HCT116 (cell line): ENCODE measurements at regions not wholly inside any gene's neighbourhood (a gene's known extent, or its start where the extent isn't known, plus 50 kb on each side); places are given as distances from the start of the nearest gene placed in this dataset.

Experiments
- ATAC-seq: fragments of 200-7000 bp; cut with Tn5 transposase; 2 replicates; pipeline ENCODE4 v1.9.1; 2020; ENCODE audit warnings: mild to moderate bottlenecking, moderate library complexity
- BruUV-seq: library from RNA; stranded (reverse); fragments of 400-500 nt; replicated peaks from 2 replicates; lab custom pipeline; 2021; lab: Mats Ljungman, UMichigan
- CTCF ChIA-PET: fragments of 300-600 bp; sonication (Branson Sonifier 250); formaldehyde crosslinking; loops from one replicate; lab custom pipeline; 2021; ENCODE audit warnings: antibody characterized with exemption; lab: Charles Lee
- POLR2A ChIA-PET: fragments of 300-600, 350-600 bp; sonication (Branson Sonifier 250); formaldehyde crosslinking; loops from one replicate; lab custom pipeline; 2021; ENCODE audit warnings: antibody characterized with exemption; lab: Charles Lee
- RAD21 ChIA-PET, 2 experiments: fragments of 300-600 bp; sonication (Branson Sonifier 250); formaldehyde crosslinking; loops; one replicate each; lab custom pipeline; 2023; ENCODE audit warnings: low total read pairs in 2 of 2; ENCODE audit not compliant: uncharacterized antibody in 2 of 2, unreplicated experiment in 2 of 2, low non-redundant PET in 1 of 2; lab: Charles Lee
- DNase-seq: peaks from one replicate; pipeline ENCODE4 v3.0.0-alpha.2; 2010; ENCODE audit warnings: low read depth, low spot score
- H2AFZ ChIP-seq: fragments of 200-600 bp; shearing (Covaris generic), sonication (generic); 2 replicates; pipeline ENCODE4 v1.6.1; 2017; ENCODE audit warnings: low read depth, mixed run types, mixed read lengths, antibody characterized with exemption, low read length; ENCODE audit not compliant: poor library complexity, severe bottlenecking
- H3K27ac ChIP-seq: 2 replicates; pipeline ENCODE4 v1.5.1; 2012; ENCODE audit warnings: low read depth, low read length
- H3K27me3 ChIP-seq: fragments of 200-600 bp; sonication (generic); 2 replicates; pipeline ENCODE4 v1.6.1; 2016; ENCODE audit warnings: mixed run types, low read length, mixed read lengths; ENCODE audit not compliant: insufficient read depth
- H3K36me3 ChIP-seq, 2 experiments: fragments of 200-500 bp in 1 of 2; fragments of 200-600 bp in 1 of 2; sonication (Bioruptor generic) in 1 of 2; sonication (generic) in 1 of 2; 2 replicates each; pipeline versions ENCODE4 v1.5.1 to v1.6.1; 2014 to 2016; ENCODE audit warnings: low read length in 2 of 2, inconsistent platforms in 1 of 2, mixed read lengths in 1 of 2, mixed run types in 1 of 2; ENCODE audit not compliant: insufficient read depth in 2 of 2, control insufficient read depth in 1 of 2
- H3K4me1 ChIP-seq, 2 experiments: fragments of 200-600 bp in 1 of 2; sonication (generic) in 1 of 2; 2 replicates each; pipeline versions ENCODE4 v1.5.1 to v1.6.1; 2012 to 2017; ENCODE audit warnings: low read length in 2 of 2, inconsistent platforms in 1 of 2, mild to moderate bottlenecking in 1 of 2, mixed read lengths in 1 of 2, mixed run types in 1 of 2, moderate library complexity in 1 of 2; ENCODE audit not compliant: insufficient read depth in 2 of 2, control insufficient read depth in 1 of 2
- H3K4me2 ChIP-seq: fragments of 200-600 bp; sonication (generic); 2 replicates; pipeline ENCODE4 v1.6.1; 2017; ENCODE audit warnings: mixed run types, low read length, mixed read lengths
- H3K4me3 ChIP-seq, 2 experiments: fragments of 200-600 bp in 1 of 2; sonication (generic) in 1 of 2; replicated peaks in 1 of 2; 2 replicates each; pipeline ENCODE4 v1.5.1; 2011 to 2016; ENCODE audit warnings: low read length in 2 of 2, control low read depth in 1 of 2, low read depth in 1 of 2, mild to moderate bottlenecking in 1 of 2, mixed read lengths in 1 of 2, mixed run types in 1 of 2
- H3K79me2 ChIP-seq: fragments of 200-600 bp; sonication (generic); 2 replicates; pipeline ENCODE4 v1.6.1; 2017; ENCODE audit warnings: mild to moderate bottlenecking, mixed run types, low read length, moderate library complexity, mixed read lengths; ENCODE audit not compliant: insufficient read depth
- H3K9ac ChIP-seq: fragments of 200-600 bp; sonication (generic); 2 replicates; pipeline ENCODE4 v1.6.1; 2016; ENCODE audit warnings: low read length, mixed read lengths
- H3K9me2 ChIP-seq: fragments of 200-600 bp; sonication (generic), shearing (Covaris generic); 2 replicates; pipeline ENCODE4 v1.6.1; 2017; ENCODE audit warnings: mixed run types, mild to moderate bottlenecking, moderate library complexity; ENCODE audit not compliant: insufficient read depth
- H3K9me3 ChIP-seq, 2 experiments: fragments of 200-500 bp in 1 of 2; fragments of 200-600 bp in 1 of 2; sonication (Bioruptor generic) in 1 of 2; sonication (generic) in 1 of 2; 2 replicates each; pipeline ENCODE4 v1.6.1; 2014 to 2017; ENCODE audit warnings: low read length in 2 of 2, mixed read lengths in 2 of 2, inconsistent platforms in 1 of 2, low read depth in 1 of 2, mild to moderate bottlenecking in 1 of 2, mixed run types in 1 of 2, moderate library complexity in 1 of 2; ENCODE audit not compliant: control insufficient read depth in 1 of 2, insufficient read depth in 1 of 2
- H4K20me1 ChIP-seq: fragments of 200-600 bp; sonication (generic), shearing (Covaris generic); 2 replicates; pipeline ENCODE4 v1.6.1; 2017; ENCODE audit warnings: mixed run types, mild to moderate bottlenecking, moderate library complexity; ENCODE audit not compliant: insufficient read depth
- CBX3 ChIP-seq: IDR thresholded peaks from 2 replicates; pipeline ENCODE4 v1.6.1; 2012; ENCODE audit warnings: low read depth
- EZH2 ChIP-seq: fragments of 200-600 bp; sonication (generic); IDR thresholded peaks from 2 replicates; pipeline ENCODE4 v1.6.1; 2017; ENCODE audit warnings: antibody characterized with exemption, mixed run types
- FOSL1 ChIP-seq: IDR thresholded peaks from 2 replicates; pipeline ENCODE4 v1.6.1; 2012; ENCODE audit warnings: low read depth
- POLR2A ChIP-seq: IDR thresholded peaks from 2 replicates; pipeline ENCODE4 v1.7.0; 2011; ENCODE audit warnings: borderline replicate concordance; ENCODE audit not compliant: insufficient read depth, insufficient read length; ENCODE audit errors: extremely low read depth
- SP1 ChIP-seq: IDR thresholded peaks from 2 replicates; pipeline ENCODE4 v1.6.1; 2012; ENCODE audit warnings: low read depth
- YY1 ChIP-seq: IDR thresholded peaks from 2 replicates; pipeline ENCODE4 v1.6.1; 2011; ENCODE audit warnings: low read length, low read depth, moderate library complexity, mild to moderate bottlenecking; ENCODE audit not compliant: insufficient replicate concordance; ENCODE audit errors: extremely low read depth
- ZFX ChIP-seq: fragments of 450-650 bp; IDR thresholded peaks from 2 replicates; pipeline ENCODE4 v1.6.1; 2017
- ZNF274 ChIP-seq: fragments of 200-500 bp; sonication (Bioruptor generic); IDR thresholded peaks from 2 replicates; pipeline ENCODE4 v1.6.1; 2014; ENCODE audit warnings: mild to moderate bottlenecking, low read depth, low read length, inconsistent platforms
- intact Hi-C: fragments of 100-400 bp; cut with micrococcal nuclease; formaldehyde crosslinking; loops from 2 replicates; pipeline ENCODE4 v1.10.0; 2022
- TF ChIP-seq, protein P1 (sequence below): IDR thresholded peaks from 2 replicates; pipeline ENCODE4 v1.6.1; 2012
- TF ChIP-seq, protein P2 (sequence below), 3 experiments: fragments of 200-600 bp in 1 of 3; sonication (generic) in 1 of 3; IDR thresholded peaks in 2 of 3; conservative IDR thresholded peaks in 1 of 3; 2 replicates each; pipeline ENCODE4 v1.5.1; 2012 to 2017; ENCODE audit warnings: low read depth in 2 of 3, low read length in 2 of 3, antibody characterized with exemption in 1 of 3, borderline replicate concordance in 1 of 3, control low read depth in 1 of 3, mild to moderate bottlenecking in 1 of 3, mixed read lengths in 1 of 3, mixed run types in 1 of 3, moderate library complexity in 1 of 3; ENCODE audit not compliant: insufficient read depth in 1 of 3

DNA sequence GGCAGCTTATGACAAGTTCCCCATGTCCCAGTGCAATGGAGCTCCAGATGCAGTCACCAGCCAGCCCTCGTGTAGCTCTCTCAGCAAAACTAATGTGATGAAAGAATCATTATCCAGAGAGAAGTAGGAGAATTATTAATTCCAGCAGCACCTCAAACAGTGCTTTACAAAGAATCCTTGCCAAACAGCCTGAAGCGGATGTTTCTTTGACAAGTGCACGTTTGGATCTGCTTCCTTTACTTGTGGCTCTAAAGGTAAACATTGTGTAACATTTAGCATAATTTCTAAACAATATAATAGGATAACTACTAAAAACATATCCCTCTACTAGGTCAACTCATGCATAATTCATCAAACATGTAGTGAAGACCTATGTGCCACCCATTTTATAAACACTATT lies 197.0 kb downstream of the FAM181B start:
- no TSS peak for BruUV-seq
- intact Hi-C loops, result no loop called here
- ChIA-PET POLR2A (no interaction called here), RAD21 (no interaction called here), CTCF (no interaction called here)
- ATAC-seq (no peak), DNase-seq (no peak)
- no peak overlapping the region for H3K4me3 ChIP-seq
- H4K20me1 ChIP-seq, result no peaks in the 10 kb centered on the region
- no peaks in the 10 kb centered on the region for H3K4me1 ChIP-seq
- no peak overlapping the region for H3K27ac ChIP-seq
- no peaks in the 10 kb centered on the region for H3K9me3 ChIP-seq
- no peaks in the 10 kb centered on the region for H3K27me3 ChIP-seq
- TF ChIP-seq FOSL1, result no peak
- no peak for TF ChIP-seq ZNF274
- TF ChIP-seq, protein P1, sequence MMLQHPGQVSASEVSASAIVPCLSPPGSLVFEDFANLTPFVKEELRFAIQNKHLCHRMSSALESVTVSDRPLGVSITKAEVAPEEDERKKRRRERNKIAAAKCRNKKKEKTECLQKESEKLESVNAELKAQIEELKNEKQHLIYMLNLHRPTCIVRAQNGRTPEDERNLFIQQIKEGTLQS, result no peak
- no peak overlapping the region for H3K9ac ChIP-seq
- no peaks in the 10 kb centered on the region for H3K79me2 ChIP-seq
- H2AFZ ChIP-seq, result no peak overlapping the region
- H3K9me2 ChIP-seq, result no peaks in the 10 kb centered on the region
- H3K36me3 ChIP-seq, result no peaks in the 10 kb centered on the region
- no peak overlapping the region for H3K4me2 ChIP-seq

DNA sequence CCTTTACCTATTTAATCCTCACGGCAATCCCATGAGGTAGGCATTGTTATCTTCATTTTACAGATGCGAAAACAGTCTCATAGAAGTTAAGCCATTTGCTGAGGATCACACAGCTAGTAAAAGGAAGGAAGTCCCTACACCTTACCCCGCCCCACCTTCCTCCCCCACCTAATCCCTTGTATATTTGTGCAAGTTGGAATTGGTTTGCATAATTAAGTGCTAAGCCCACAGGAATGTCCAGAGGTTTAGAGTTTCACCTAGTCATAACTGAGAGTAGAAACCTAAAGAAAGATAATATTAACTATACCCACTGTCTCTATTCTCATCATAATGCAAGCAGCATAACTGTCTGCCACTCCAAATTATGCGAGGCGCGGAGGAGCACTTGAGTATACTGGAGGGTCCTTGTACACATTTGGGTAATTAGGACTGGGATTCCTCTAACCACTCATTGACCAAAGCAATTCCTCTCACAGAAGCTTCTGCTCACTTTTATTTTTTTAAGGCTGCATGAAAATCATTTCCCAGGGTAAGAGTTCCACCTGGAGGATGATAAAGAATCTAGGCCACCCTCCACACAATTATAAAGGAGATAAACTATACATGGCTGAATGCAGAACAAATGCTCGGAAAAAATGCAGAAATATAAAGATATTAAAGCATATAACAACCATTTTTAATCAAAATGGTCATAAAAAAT lies 199.9 kb downstream of the FAM181B start:
- Histone ChIP-seq H4K20me1 (no peaks in the 10 kb centered on the region), H3K79me2 (no peaks in the 10 kb centered on the region), H3K4me2 (no peak overlapping the region), H2AFZ (no peak overlapping the region), H3K9ac (no peak overlapping the region), H3K4me1 (no peaks in the 10 kb centered on the region), H3K9me2 (no peaks in the 10 kb centered on the region), H3K4me3 (no peak overlapping the region), H3K36me3 (no peaks in the 10 kb centered on the region), H3K9me3 (no peaks in the 10 kb centered on the region), H3K27me3 (no peaks in the 10 kb centered on the region), H3K27ac (no peak overlapping the region)
- ChIA-PET CTCF (interaction anchor here (1.6 kb wide), 1 partner anchor 162 kb away, joined by 3 read pairs; no protein-coding TSS in a partner anchor), RAD21 (no interaction called here), POLR2A (no interaction called here)
- intact Hi-C loops, result no loop called here
- no peak for DNase-seq
- BruUV-seq, result no TSS peak
- TF ChIP-seq EZH2 (no peak), SP1 (no peak), ZFX (no peak), YY1 (no peak), CBX3 (no peak), POLR2A (no peak)
- TF ChIP-seq, protein P2, sequence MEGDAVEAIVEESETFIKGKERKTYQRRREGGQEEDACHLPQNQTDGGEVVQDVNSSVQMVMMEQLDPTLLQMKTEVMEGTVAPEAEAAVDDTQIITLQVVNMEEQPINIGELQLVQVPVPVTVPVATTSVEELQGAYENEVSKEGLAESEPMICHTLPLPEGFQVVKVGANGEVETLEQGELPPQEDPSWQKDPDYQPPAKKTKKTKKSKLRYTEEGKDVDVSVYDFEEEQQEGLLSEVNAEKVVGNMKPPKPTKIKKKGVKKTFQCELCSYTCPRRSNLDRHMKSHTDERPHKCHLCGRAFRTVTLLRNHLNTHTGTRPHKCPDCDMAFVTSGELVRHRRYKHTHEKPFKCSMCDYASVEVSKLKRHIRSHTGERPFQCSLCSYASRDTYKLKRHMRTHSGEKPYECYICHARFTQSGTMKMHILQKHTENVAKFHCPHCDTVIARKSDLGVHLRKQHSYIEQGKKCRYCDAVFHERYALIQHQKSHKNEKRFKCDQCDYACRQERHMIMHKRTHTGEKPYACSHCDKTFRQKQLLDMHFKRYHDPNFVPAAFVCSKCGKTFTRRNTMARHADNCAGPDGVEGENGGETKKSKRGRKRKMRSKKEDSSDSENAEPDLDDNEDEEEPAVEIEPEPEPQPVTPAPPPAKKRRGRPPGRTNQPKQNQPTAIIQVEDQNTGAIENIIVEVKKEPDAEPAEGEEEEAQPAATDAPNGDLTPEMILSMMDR (IDR thresholded peaks at IDR 0.05 in 2 of 3, conservative IDR thresholded peaks at IDR 0.05 in 1 of 3; ENCODE audit: borderline replicate concordance in 1 of 3, insufficient read depth in 1 of 3, low read depth in 2 of 3, low read length in 2 of 3), result no peak
- no peak for ATAC-seq
